ENCODE measurements at regions not wholly inside any gene's neighbourhood (a gene's known extent, or its start where the extent isn't known, plus 50 kb on each side); places are given as distances from the start of the nearest gene placed in this dataset.

DNA sequence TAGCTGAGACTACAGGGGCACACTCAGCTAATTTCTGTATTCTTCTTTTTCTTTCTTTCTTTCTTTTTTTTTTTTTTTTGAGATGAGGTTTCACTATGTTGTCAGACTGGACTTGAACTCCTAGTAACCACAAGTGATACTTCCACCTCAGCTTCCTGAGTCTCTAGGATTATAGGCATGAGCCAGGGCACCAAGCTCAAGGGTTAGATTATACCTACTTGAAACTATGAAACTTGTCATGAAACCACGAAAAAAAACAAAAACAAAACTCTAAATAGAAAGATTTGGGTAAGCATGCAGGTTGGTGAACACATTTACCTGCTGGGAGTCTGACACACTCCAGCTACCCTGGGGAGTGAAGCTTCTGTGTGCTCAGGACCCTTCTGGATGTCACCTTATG, 2250.4 kb downstream of the MRPL39 start:
- ATAC-seq (ENCODE audit: poor library complexity) (no peak), DNase-seq (no peak)
- intact Hi-C loops (cut with DNase I): no loop called here

DNA sequence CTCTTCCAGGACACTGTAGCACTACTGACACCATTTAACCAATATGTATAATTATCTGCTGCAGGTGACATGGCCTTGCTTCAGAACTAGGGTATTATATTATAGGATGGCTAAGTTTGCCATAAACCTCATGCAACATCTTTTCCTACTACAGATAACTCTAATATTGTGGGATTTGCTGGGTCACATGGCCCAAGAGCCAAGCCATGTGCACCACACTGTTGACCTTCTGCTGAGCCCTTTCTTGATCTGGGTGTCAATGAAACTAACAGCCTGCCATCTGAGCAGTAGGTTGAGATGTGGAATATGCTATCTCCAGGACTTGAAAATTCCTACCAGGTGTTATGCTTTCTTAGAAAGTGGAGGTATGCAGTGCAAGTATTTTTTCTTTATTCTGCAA, 2291.1 kb downstream of the MRPL39 start:
- ATAC-seq (ENCODE audit: poor library complexity): no peak
- DNase-seq: no peak
- intact Hi-C loops (cut with DNase I): no loop called here

DNA sequence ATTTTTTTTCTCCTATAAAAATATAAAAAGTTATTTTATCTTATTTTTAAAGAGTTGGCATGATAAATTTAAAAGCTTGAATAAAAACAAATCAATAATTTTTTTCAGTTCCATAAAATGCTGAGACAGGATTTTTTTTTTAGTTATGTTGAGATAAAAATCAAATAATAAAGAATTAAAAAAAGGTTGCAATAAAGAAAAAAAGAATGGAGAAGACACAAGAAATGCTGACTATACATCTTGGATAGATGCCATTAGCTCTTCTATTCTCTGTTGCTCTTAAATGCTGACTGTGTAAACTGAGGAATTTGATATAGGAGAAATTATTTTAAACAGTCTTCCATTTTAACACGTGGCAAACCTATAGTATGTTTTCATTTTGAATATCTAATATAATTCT, 2298.5 kb downstream of the MRPL39 start:
- intact Hi-C loops (cut with DNase I): no loop called here
- DNase-seq: no peak
- no peak for ATAC-seq (ENCODE audit: poor library complexity)

DNA sequence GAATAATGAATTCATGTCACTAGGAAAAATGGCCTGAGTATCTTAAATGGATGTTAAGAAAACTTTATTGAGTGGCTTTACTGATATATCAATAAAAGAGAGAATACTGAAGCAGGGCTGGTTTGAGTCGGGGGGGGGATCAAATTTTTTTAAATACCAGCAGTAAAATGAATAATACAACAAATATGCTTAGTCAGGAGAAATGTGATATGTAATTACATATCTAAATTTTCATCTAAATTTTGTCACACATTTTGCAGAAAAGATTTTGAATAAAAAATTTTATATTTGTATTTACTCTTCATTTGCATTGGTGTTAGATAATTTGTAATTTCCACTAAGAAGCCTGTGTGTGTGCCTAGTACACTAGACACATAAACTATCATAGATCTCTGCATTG, 2300.2 kb downstream of the MRPL39 start:
- intact Hi-C loops (cut with DNase I): no loop called here
- ATAC-seq (ENCODE audit: poor library complexity): no peak
- DNase-seq: no peak

DNA sequence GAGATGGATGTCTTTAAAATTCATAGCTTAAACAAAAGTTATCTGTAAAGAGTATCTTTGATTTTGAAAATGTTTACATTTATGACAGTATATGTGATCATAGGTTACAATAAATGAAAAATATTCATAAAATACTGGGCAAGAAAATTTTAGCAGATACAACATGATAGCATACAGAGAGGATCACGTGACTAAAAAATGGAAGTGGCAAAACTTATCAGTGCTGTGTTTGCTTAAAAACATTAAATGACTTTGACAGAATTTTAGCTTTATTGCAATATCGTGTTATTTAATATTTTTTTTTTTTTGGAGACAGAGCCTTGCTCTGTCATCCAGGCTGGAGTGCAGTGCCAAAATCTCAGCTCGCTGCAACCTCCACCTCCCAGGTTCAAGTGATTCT, 2294.1 kb downstream of the NCAM2 start:
- intact Hi-C loops (cut with DNase I): no loop called here
- no peak for ATAC-seq (ENCODE audit: poor library complexity)
- DNase-seq: no peak

DNA sequence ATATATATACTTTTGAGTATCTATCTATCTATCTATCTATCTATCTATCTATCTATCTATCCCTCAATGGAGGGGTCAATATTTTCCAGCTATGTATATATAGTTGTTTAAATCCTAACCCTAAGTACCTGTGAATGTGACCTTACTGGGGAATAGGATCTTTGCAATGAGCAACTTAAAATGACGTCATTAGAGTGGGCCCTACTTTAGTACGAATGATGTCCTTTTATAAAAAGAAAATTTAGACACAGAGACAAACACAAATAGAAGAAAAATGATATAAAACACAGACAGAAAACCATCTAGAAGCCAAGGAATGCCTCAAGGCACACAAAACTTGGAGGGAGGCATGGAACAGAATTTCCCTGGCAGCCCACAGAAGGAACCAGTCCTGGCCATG, 2283.7 kb downstream of the NCAM2 start:
- intact Hi-C loops (cut with DNase I): no loop called here

DNA sequence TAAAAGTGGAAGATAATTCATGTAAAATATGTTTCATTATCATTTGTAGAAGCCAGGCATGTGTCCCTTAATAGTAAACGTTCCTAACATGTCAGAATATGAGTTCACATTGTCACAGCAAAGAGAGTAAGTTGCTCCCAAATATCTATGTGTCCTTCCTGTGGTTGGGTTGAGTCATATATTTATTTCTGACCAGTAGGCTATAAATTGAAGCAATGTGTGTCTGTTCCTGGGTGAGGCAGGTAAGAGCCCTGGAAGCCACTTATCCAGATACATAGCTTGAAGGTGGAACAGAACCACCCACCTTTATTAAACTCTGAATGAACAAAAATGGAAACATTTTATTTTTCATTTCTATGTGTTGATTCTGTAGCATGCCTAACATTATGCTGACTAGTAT, 2251.6 kb downstream of the NCAM2 start:
- ATAC-seq (ENCODE audit: poor library complexity) (no peak), DNase-seq (no peak)
- intact Hi-C loops (cut with DNase I): no loop called here

More for the DNA sequence above, 2283.7 kb downstream of the NCAM2 start:
- no peak for ATAC-seq (ENCODE audit: poor library complexity)
- no peak for DNase-seq

DNA sequence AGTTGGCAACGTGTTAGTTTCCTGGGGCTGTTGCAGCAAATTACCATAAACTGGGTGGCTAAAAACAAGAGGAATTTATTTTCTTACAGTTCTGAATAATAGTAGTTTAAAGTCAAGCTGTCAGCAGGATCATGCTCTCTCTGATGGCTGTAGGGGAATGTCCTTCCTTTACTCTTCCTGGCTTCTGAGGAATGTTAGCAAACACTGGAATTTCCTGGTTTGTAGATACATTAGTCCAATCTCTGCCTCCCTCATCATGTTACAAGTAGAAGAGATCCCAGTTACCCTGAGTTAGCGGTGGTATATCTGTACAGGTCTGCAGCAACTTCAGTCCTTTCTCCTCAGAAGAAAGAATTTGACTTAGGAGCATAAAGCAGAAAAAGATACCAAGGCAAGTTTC, 2249.1 kb downstream of the NCAM2 start:
- intact Hi-C loops (cut with DNase I): no loop called here
- DNase-seq: no peak
- ATAC-seq (ENCODE audit: poor library complexity): no peak

DNA sequence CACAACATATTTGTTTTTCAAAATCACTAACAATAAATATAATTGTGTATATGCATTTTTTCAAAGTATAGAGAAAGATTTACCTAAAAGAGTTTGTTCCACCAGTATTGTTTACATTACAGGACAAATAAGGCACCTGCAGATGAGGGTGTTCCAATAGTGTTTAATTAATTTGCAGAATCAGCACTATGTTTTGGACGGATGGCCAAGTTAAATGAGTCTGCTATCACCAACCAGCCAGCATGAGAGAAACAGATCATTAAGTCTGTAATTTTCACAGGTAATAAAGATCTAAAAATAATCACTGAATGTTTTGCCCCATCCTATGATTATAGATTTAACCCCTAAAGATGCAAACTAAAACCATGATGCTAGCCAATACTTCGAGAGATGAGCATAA, 2247.0 kb downstream of the NCAM2 start:
- ATAC-seq (ENCODE audit: poor library complexity): no peak
- DNase-seq: no peak
- intact Hi-C loops (cut with DNase I): no loop called here

DNA sequence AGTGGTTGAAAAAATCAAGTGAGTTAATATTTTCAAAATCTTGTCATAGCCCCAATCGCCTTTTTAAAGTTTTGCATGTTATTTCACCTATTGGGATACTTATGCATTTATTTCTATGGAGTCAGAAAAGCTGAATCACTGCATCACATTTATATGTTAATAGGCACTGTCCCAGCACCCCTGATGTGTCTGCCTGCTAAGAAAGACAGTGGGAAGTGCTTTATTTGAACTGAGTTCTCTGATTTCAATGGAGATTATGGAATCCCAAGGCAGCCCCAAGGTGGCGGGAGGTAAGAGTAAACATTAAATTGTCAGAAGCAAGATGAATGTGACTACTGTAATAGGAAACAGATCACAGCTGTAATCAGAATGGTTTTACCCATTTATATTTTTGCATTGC, 2225.7 kb downstream of the NCAM2 start:
- ATAC-seq (ENCODE audit: poor library complexity): no peak
- intact Hi-C loops (cut with DNase I): no loop called here

DNA sequence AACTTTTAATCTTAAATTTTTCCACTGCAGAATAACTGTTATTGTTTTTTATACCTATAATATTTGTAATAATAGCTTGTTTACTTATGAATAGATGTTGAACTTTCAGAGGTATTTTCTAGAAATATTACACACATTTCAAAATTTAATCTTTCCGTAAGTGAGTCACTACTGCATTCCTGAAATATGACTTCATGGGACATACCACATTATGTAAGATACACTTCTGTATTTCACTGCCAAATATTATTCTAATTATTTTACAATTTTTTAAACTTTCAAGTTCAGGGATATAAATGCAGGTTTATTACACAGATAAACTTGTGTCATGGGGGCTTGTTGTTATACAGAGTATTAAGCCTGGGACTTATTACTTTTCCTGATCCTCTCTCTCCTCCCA, 2220.5 kb downstream of the NCAM2 start:
- ATAC-seq (ENCODE audit: poor library complexity): no peak
- no peak for DNase-seq
- intact Hi-C loops (cut with DNase I): no loop called here

More for the DNA sequence above, 2225.7 kb downstream of the NCAM2 start:
- DNase-seq: no peak

DNA sequence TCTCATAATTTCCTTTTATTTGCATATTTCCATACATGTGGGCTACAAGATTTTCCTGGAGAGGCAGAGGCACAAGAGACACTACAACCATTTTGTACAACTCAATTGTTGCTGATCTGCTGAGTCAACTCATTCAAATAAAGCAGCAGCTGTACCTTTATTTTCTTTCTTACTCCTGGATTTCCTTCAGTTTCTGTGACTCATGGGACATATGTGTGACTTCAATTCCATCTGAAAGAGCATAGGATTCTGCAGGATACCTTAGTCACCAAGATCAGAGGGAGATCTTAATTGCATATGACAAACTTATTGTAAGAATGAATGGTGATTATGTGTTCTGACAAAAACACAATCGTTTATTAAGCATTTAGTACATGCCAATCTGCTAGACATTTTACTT, 2219.4 kb downstream of the NCAM2 start:
- no peak for DNase-seq
- ATAC-seq (ENCODE audit: poor library complexity): no peak
- intact Hi-C loops (cut with DNase I): no loop called here

DNA sequence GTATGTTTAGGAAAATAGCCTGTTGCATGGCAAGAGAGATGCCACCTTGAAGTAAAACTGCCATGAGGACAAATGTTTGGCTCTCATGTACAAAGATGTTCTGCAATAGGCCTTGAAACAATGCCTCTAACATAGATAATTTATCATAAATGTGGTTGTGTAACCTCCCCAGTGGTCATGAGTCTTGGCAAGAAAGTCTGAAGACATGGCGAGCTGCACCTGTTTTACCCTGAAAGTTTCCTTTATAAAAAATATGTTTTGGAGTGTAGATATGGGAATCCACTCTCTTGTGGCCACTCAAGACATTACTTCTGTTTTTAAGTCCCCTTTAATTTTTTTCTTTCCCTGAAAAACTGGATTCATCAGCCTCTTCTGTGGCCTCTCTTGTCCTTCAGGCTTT, 2217.1 kb downstream of the NCAM2 start:
- intact Hi-C loops (cut with DNase I): no loop called here
- no peak for ATAC-seq (ENCODE audit: poor library complexity)
- no peak for DNase-seq
